Suppressor macrophage treated with lipopolysaccharide for 4 hours (primary cell): ENCODE measurements at regions not wholly inside any gene's neighbourhood (a gene's known extent, or its start where the extent isn't known, plus 50 kb on each side); places are given as distances from the start of the nearest gene placed in this dataset.
"Not testable (repeated sequence)": the region's sequence is repeated elsewhere in the genome, so short reads cannot be mapped to it uniquely, and the experiment has no call there.

Experiments
- DNase-seq: peaks from one replicate; pipeline ENCODE4 v3.0.0-alpha.2; 2020

- DNase-seq, result not testable (repeated sequence)
Measured at GRCh38 chr7:149600669-149601330, 103.2 kb upstream of the ZNF746 start.

GRCh38 chr7:149599636-149600206 lies 102.1 kb upstream of the ZNF746 start:
- DNase-seq, result no peak

- DNase-seq, result no peak
Measured at GRCh38 chr7:149598721-149599308, 101.2 kb upstream of the ZNF746 start.

GRCh38 chr7:149597789-149598188 lies 100.2 kb upstream of the ZNF746 start:
- DNase-seq, result not testable (repeated sequence)

GRCh38 chr7:149595541-149595940 lies 97.9 kb upstream of the ZNF746 start:
- no peak for DNase-seq

- DNase-seq, result no peak
Measured at GRCh38 chr7:149595078-149595477, 97.5 kb upstream of the ZNF746 start.

- DNase-seq, result no peak
Measured at GRCh38 chr7:149588930-149589329, 91.3 kb upstream of the ZNF746 start.

GRCh38 chr7:149586646-149587645 lies 89.3 kb upstream of the ZNF746 start:
- DNase-seq, result no peak

- DNase-seq, result no peak
Measured at GRCh38 chr7:149584530-149584929, 86.9 kb upstream of the ZNF746 start.

- DNase-seq, result no peak
Measured at GRCh38 chr7:149584009-149584408, 86.4 kb upstream of the ZNF746 start.

GRCh38 chr7:149580328-149580727 lies 82.7 kb upstream of the ZNF746 start:
- no peak for DNase-seq

- not testable (repeated sequence) for DNase-seq
Measured at GRCh38 chr7:149579365-149579764, 81.8 kb upstream of the ZNF746 start.

GRCh38 chr7:149574428-149574827 lies 76.8 kb upstream of the ZNF746 start:
- not testable (repeated sequence) for DNase-seq

GRCh38 chr7:149573519-149573918 lies 75.9 kb upstream of the ZNF746 start:
- no peak for DNase-seq

GRCh38 chr7:149572920-149573319 lies 75.3 kb upstream of the ZNF746 start:
- DNase-seq, result not testable (repeated sequence)

GRCh38 chr7:149570784-149571183 lies 73.2 kb upstream of the ZNF746 start:
- no peak for DNase-seq

- DNase-seq, result no peak
Measured at GRCh38 chr7:149569726-149570422, 72.3 kb upstream of the ZNF746 start.

GRCh38 chr7:149569025-149569725 lies 71.6 kb upstream of the ZNF746 start:
- DNase-seq, result no peak

- no peak for DNase-seq
Measured at GRCh38 chr7:149568218-149568617, 70.6 kb upstream of the ZNF746 start.

- DNase-seq, result no peak
Measured at GRCh38 chr7:149566103-149566502, 68.5 kb upstream of the ZNF746 start.

- DNase-seq, result no peak
Measured at GRCh38 chr7:149565096-149565382, 67.4 kb upstream of the ZNF746 start.
